ENCODE measurements at regions not wholly inside any gene's neighbourhood (a gene's known extent, or its start where the extent isn't known, plus 50 kb on each side); places are given as distances from the start of the nearest gene placed in this dataset.
"Not testable (repeated sequence)": the region's sequence is repeated elsewhere in the genome, so short reads cannot be mapped to it uniquely, and the experiment has no call there.

GRCh38 chr5:100992354-100992753, 89.3 kb upstream of the ST8SIA4 start:
- DNase-seq = no peak

DNA sequence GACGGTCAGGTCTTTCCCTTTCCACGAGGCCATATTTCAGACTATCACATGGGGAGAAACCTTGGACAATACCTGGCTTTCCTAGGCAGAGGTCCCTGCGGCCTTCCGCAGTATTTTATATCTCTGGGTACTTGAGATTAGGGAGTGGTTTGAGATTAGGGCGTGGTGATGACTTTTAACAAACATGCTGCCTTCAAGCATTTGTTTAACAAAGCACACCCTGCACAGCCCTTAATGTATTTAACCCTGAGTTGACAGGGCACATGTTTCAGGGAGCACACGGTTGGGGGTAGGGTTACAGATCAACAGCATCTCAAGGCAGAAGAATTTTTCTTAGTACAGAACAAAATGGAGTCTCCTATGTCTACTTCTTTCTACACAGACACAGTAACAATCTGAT, 80.5 kb upstream of the ST8SIA4 start:
- not testable (repeated sequence) for DNase-seq

DNA sequence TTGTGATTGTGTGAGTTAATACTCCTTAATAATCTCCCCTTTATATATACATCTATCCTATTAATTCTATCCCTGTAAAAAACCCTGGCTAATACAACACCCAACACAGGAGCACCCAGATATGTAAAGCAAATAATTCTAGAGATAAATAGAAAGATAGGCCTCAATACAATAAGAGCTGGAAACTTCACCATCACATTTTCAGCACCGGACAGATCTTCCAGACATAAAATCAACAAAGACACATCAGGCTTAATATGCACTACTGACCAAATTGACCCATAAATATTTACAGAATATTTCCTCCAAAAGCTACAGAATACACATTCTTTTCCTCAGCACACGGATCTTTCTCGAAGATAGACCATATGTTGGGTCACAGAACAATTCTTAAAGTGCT, 71.0 kb upstream of the ST8SIA4 start:
- no peak for DNase-seq

GRCh38 chr5:100970646-100971255, 67.7 kb upstream of the ST8SIA4 start:
- no peak for DNase-seq

DNA sequence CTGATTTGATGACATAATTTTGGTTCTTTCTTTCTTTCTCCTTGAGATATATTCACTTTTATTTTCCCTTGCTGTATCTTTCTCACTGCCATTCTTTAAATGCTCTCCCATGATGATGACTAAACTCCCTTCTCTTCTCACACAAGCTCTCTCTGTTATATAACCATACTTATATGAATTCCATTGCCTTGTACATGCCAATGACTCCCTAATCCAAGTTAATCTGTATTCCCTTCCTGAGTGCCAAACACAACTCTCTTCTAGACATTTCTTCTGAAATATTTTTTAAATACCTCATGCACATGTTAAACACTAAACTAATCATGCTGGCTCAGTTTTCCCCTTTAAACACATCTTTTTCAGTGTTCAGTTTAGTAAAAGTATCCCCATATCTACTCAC, 62.2 kb upstream of the ST8SIA4 start:
- no peak for DNase-seq
